Hepatocyte (in vitro differentiated cells): ENCODE measurements at regions not wholly inside any gene's neighbourhood (a gene's known extent, or its start where the extent isn't known, plus 50 kb on each side); places are given as distances from the start of the nearest gene placed in this dataset.

Experiments
- DNase-seq: peaks from one replicate; pipeline ENCODE4 v3.0.0-alpha.2; 2016; ENCODE audit warnings: low spot score
- H2AFZ ChIP-seq: fragments of 200-600 bp; sonication (generic); 2 replicates; pipeline ENCODE4 v1.6.0; 2016; ENCODE audit warnings: antibody characterized with exemption, mild to moderate bottlenecking
- H3K27ac ChIP-seq: fragments of 200-600 bp; sonication (generic); 2 replicates; pipeline ENCODE4 v1.5.1; 2016; ENCODE audit warnings: mild to moderate bottlenecking
- H3K27me3 ChIP-seq: fragments of 200-600 bp; sonication (generic); 2 replicates; pipeline ENCODE4 v1.6.1; 2016
- H3K36me3 ChIP-seq: fragments of 200-600 bp; sonication (generic); replicated peaks from 2 replicates; pipeline ENCODE4 v1.5.1; 2016; ENCODE audit warnings: low read depth; ENCODE audit not compliant: insufficient read depth
- H3K4me1 ChIP-seq: fragments of 200-600 bp; sonication (generic); 2 replicates; pipeline ENCODE4 v1.5.1; 2016; ENCODE audit warnings: mild to moderate bottlenecking, moderate library complexity; ENCODE audit not compliant: insufficient read depth
- H3K4me2 ChIP-seq: fragments of 200-600 bp; sonication (generic); 2 replicates; pipeline ENCODE4 v1.6.0; 2016
- H3K4me3 ChIP-seq: fragments of 200-600 bp; sonication (generic); 2 replicates; pipeline ENCODE4 v1.5.1; 2016; ENCODE audit warnings: mild to moderate bottlenecking
- H3K79me2 ChIP-seq: fragments of 200-600 bp; sonication (generic); 2 replicates; pipeline ENCODE4 v1.6.0; 2017; ENCODE audit warnings: mild to moderate bottlenecking
- H3K9me2 ChIP-seq: fragments of 200-600 bp; sonication (generic); replicated peaks from 2 replicates; pipeline ENCODE4 v1.6.0; 2017; ENCODE audit warnings: mild to moderate bottlenecking; ENCODE audit not compliant: insufficient read depth
- H3K9me3 ChIP-seq: fragments of 200-600 bp; sonication (generic); 2 replicates; pipeline ENCODE4 v1.5.1; 2016; ENCODE audit warnings: low read depth, mild to moderate bottlenecking
- H4K20me1 ChIP-seq: fragments of 200-600 bp; sonication (generic); 2 replicates; pipeline ENCODE4 v1.6.0; 2016; ENCODE audit warnings: mild to moderate bottlenecking; ENCODE audit not compliant: insufficient read depth, poor library complexity, severe bottlenecking
- CTCF ChIP-seq: fragments of 200-600 bp; sonication (generic); IDR thresholded peaks from 2 replicates; pipeline ENCODE4 v1.5.1; 2016; ENCODE audit warnings: antibody characterized with exemption, mild to moderate bottlenecking; ENCODE audit not compliant: poor library complexity
- EZH2 ChIP-seq: fragments of 200-600 bp; sonication (generic); IDR thresholded peaks from 2 replicates; pipeline ENCODE4 v1.6.1; 2016; ENCODE audit warnings: antibody characterized with exemption, mild to moderate bottlenecking, borderline replicate concordance
- EZH2phosphoT487 ChIP-seq: fragments of 200-600 bp; sonication (generic); IDR thresholded peaks from one replicate; pipeline ENCODE4 v1.6.1; 2018; ENCODE audit warnings: antibody characterized with exemption, mild to moderate bottlenecking, low read depth, moderate library complexity; ENCODE audit not compliant: unreplicated experiment, severe bottlenecking
- WGBS: methylation state at CpG from one replicate; pipeline ENCODE4 v1.1.6; 2016; ENCODE audit warnings: low lambda C conversion rate; ENCODE audit errors: missing lambda C conversion rate; 5-methylcytosine and 5-hydroxymethylcytosine counted together

GRCh38 chr7:45985902-45986301, 64.8 kb upstream of the IGFBP3 start:
- WGBS, result 74% methylated on average over 4 of the region's 4 CpGs
- no peaks in the 10 kb centered on the region for H3K36me3 ChIP-seq
- DNase-seq, result no peak
- H3K4me1 ChIP-seq, result no peaks in the 10 kb centered on the region
- H4K20me1 ChIP-seq, result no peaks in the 10 kb centered on the region
- H3K79me2 ChIP-seq, result no peaks in the 10 kb centered on the region
- TF ChIP-seq EZH2phosphoT487 (no peak), CTCF (no peak), EZH2 (no peak)
- H2AFZ ChIP-seq, result no peak overlapping the region
- no peak overlapping the region for H3K4me3 ChIP-seq
- H3K4me2 ChIP-seq, result no peak overlapping the region
- no peak overlapping the region for H3K27ac ChIP-seq
- no peaks in the 10 kb centered on the region for H3K9me2 ChIP-seq
- H3K27me3 ChIP-seq, result no peaks in the 10 kb centered on the region
- no peaks in the 10 kb centered on the region for H3K9me3 ChIP-seq

- no peak for DNase-seq
- TF ChIP-seq EZH2 (no peak), CTCF (no peak), EZH2phosphoT487 (no peak)
- Histone ChIP-seq H4K20me1 (no peaks in the 10 kb centered on the region), H3K4me2 (no peak overlapping the region), H3K36me3 (no peaks in the 10 kb centered on the region), H3K79me2 (no peaks in the 10 kb centered on the region), H2AFZ (no peak overlapping the region), H3K9me2 (no peaks in the 10 kb centered on the region), H3K4me3 (no peak overlapping the region), H3K4me1 (no peaks in the 10 kb centered on the region), H3K9me3 (no peaks in the 10 kb centered on the region), H3K27ac (no peak overlapping the region), H3K27me3 (no peaks in the 10 kb centered on the region)
- 81% methylated on average over 6 of the region's 6 CpGs for WGBS
These were observed 63.6 kb upstream of the IGFBP3 start for GRCh38 chr7:45984386-45985295.

- Histone ChIP-seq H4K20me1 (no peaks in the 10 kb centered on the region), H3K4me2 (no peak overlapping the region), H3K9me3 (no peaks in the 10 kb centered on the region), H3K27ac (no peak overlapping the region), H3K4me1 (peaks cover 4% of the 10 kb centered on the region), H3K4me3 (no peak overlapping the region), H3K36me3 (no peaks in the 10 kb centered on the region), H2AFZ (no peak overlapping the region), H3K79me2 (no peaks in the 10 kb centered on the region), H3K9me2 (no peaks in the 10 kb centered on the region), H3K27me3 (no peaks in the 10 kb centered on the region)
- WGBS, result 91% methylated on average over 6 of the region's 6 CpGs
- TF ChIP-seq CTCF (no peak), EZH2 (no peak), EZH2phosphoT487 (no peak)
- DNase-seq, result no peak
These were observed 62.7 kb upstream of the IGFBP3 start for GRCh38 chr7:45983720-45984255.
